22Rv1 (cell line): ENCODE measurements at regions not wholly inside any gene's neighbourhood (a gene's known extent, or its start where the extent isn't known, plus 50 kb on each side); places are given as distances from the start of the nearest gene placed in this dataset.

Experiments
- H3K27ac ChIP-seq: fragments of 450-650 bp; 2 replicates; pipeline ENCODE4 v1.5.1; 2017
- CTCF ChIP-seq: fragments of 450-650 bp; IDR thresholded peaks from 2 replicates; pipeline ENCODE4 v1.5.1; 2017; ENCODE audit warnings: mild to moderate bottlenecking
- ZFX ChIP-seq: fragments of 450-650 bp; IDR thresholded peaks from 2 replicates; pipeline ENCODE4 v1.6.1; 2017; ENCODE audit warnings: antibody characterized with exemption, borderline replicate concordance

DNA sequence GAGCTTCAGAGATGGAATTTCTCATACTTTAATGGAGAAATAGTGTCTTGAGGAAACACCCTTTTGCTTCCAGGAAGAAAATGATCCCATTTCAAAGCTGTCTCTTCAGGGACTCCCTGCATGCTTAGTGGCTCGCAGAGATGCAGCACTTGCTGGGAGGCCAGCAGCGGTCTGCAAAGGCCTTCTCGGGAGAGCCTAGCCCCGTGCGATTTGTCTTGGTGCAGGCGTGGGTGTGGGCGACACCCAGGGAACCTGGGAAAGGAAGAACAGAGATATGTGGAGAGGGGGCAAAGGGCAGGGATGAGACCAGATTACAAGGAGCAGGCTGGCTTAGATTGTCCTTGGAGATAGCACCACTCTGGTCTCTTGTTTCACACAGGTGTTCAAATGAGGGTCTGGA lies 352.3 kb upstream of the PODXL start:
- no peak overlapping the region for H3K27ac ChIP-seq
- TF ChIP-seq CTCF (no peak), ZFX (no peak)

DNA sequence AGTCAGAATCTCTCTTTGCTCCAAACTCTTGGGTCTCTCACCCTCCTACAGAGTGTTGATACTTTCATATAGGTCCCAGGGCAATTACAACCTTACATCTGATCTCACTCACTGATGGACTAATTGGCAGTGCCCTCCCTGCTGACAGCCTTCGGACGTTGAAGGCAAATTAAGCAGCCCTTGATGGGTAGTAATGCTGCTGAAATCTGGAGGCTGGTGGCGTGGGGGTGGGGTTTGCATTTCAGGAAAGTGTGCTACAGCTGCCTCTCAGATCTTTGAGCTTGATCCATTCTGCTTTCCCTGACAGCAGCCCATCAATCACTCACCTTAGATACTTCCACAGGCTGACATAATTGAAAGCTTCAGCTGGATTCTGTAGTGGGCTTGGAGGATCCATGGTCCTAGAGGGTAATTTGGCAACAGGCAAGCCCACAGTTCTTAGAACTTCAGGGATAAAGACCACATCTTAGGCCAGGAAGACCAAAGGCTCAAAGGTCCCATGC lies 349.1 kb upstream of the PODXL start:
- no peak overlapping the region for H3K27ac ChIP-seq
- TF ChIP-seq ZFX (no peak), CTCF (no peak)

DNA sequence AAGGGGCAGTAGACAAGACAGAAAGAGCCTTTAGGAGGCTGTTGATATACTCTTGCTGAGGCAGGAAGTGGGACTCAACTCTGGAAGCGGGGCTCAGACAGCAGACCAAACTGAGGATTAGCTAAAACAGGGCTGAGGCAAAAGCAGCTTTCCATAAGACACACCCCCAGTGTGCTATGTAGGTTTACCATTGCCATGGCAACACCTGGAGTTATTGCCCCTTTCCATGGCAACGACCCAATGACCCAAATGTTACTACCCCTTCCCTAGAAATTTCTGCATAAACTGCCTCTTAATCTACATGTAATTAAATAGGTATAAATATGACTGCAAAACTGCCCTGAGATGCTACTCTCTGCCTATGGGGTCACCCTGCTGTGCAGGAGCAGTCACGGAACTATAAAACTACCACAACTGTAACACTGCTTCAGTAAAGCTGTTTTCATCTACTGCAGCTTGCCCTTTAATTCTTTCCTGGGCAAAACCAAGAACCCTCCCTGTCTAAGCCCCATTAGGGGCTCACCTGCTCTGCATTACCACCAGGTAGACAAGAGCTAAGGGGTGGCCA lies 348.4 kb upstream of the PODXL start:
- TF ChIP-seq ZFX (no peak), CTCF (no peak)
- H3K27ac ChIP-seq: no peak overlapping the region

GRCh38 chr7:131903315-131903714 lies 346.9 kb upstream of the PODXL start:
- H3K27ac ChIP-seq: no peak overlapping the region
- TF ChIP-seq CTCF (no peak), ZFX (no peak)

DNA sequence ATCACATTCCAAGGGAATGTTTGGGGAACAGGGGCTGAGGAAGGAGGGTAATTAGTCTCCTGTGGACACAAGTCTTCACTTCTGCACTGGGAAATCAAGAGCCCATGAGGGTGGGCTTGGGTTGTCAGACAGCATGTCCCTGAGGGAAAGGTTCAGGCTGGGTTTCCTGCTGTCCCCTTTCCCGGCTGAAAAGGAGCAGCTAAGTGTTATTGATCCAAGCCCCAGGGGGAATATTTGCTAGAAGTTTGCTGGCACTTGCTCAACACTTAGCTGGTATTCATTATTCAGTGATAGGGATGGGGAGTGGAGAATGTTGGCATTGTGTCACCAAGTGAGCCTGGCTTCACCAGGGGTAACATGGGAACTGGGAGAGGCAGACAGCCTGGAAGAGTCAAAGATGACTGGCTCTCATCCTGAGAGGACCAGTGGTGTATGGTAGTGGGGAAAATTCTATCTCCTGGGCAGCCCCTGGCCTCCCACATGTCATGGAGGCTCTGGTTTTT lies 344.4 kb upstream of the PODXL start:
- no peak overlapping the region for H3K27ac ChIP-seq
- TF ChIP-seq ZFX: no peak
- TF ChIP-seq CTCF: no peak

- H3K27ac ChIP-seq: no peak overlapping the region
- TF ChIP-seq CTCF (no peak), ZFX (no peak)
Observed at GRCh38 chr7:131899271-131900030, 343.0 kb upstream of the PODXL start.

GRCh38 chr7:131898418-131898817 lies 342.0 kb upstream of the PODXL start:
- no peak overlapping the region for H3K27ac ChIP-seq
- TF ChIP-seq ZFX: no peak
- no peak for TF ChIP-seq CTCF
